HepG2 (cell line): ENCODE measurements at regions not wholly inside any gene's neighbourhood (a gene's known extent, or its start where the extent isn't known, plus 50 kb on each side); places are given as distances from the start of the nearest gene placed in this dataset.
A peak's percentile ranks its signal among the peaks of the same experiment; 100 is the strongest.

Experiments used
- AKNA ChIP-seq: sonication (generic); formaldehyde crosslinking; IDR thresholded peaks from 2 replicates; pipeline ENCODE4 v1.4.0; 2020; ENCODE audit warnings: missing genetic modification reagents, borderline replicate concordance
- ELF1 ChIP-seq: sonication (generic); formaldehyde crosslinking; IDR thresholded peaks from 2 replicates; pipeline ENCODE4 v1.4.0; 2020; ENCODE audit warnings: missing genetic modification reagents
- HBP1 ChIP-seq: IDR thresholded peaks from 2 replicates; pipeline ENCODE4 v1.6.1; 2016; ENCODE audit warnings: low read depth, control low read depth
- HMGXB4 ChIP-seq, 2 experiments: sonication (generic) in 1 of 2; formaldehyde crosslinking in 1 of 2; IDR thresholded peaks; 2 replicates each; pipeline versions ENCODE4 v1.4.0 to v1.6.1; 2018 to 2020; ENCODE audit warnings: missing genetic modification reagents in 2 of 2, borderline replicate concordance in 1 of 2, low read depth in 1 of 2, mild to moderate bottlenecking in 1 of 2, missing biosample characterization in 1 of 2
- KDM6A ChIP-seq: IDR thresholded peaks from 2 replicates; pipeline ENCODE4 v1.6.1; 2016; ENCODE audit warnings: low read depth
- KLF13 ChIP-seq: sonication (generic); formaldehyde crosslinking; IDR thresholded peaks from 2 replicates; pipeline ENCODE4 v1.4.0; 2020; ENCODE audit warnings: mild to moderate bottlenecking, missing genetic modification reagents
- MAFG ChIP-seq: sonication (generic); formaldehyde crosslinking; IDR thresholded peaks from 2 replicates; pipeline ENCODE4 v1.5.1; 2020; ENCODE audit warnings: mild to moderate bottlenecking, missing genetic modification reagents
- MATR3 ChIP-seq: sonication (generic); formaldehyde crosslinking; IDR thresholded peaks from 2 replicates; pipeline ENCODE4 v1.4.0; 2020; ENCODE audit warnings: missing genetic modification reagents
- MYC ChIP-seq: sonication (generic); formaldehyde crosslinking; IDR thresholded peaks from 2 replicates; pipeline ENCODE4 v1.9.0; 2021; ENCODE audit warnings: missing genetic modification reagents, borderline replicate concordance
- MZF1 ChIP-seq: sonication (generic); formaldehyde crosslinking; IDR thresholded peaks from 2 replicates; pipeline ENCODE4 v1.8.1; 2023; ENCODE audit warnings: mild to moderate bottlenecking, missing genetic modification reagents, borderline replicate concordance
- RORA ChIP-seq: sonication (generic); formaldehyde crosslinking; IDR thresholded peaks from 2 replicates; pipeline ENCODE4 v1.5.0; 2020; ENCODE audit warnings: mild to moderate bottlenecking, missing genetic modification reagents, moderate library complexity
- SRSF9 ChIP-seq: fragments of 200-400 bp; formaldehyde crosslinking; IDR thresholded peaks from 2 replicates; pipeline ENCODE4 v1.6.1; 2018; ENCODE audit warnings: borderline replicate concordance, mild to moderate bottlenecking, low read depth, low read length; ENCODE audit not compliant: insufficient read depth, poor library complexity, severe bottlenecking
- TBX3 ChIP-seq: fragments of 450-650 bp; IDR thresholded peaks from 2 replicates; pipeline ENCODE4 v1.6.1; 2017; ENCODE audit warnings: antibody characterized with exemption, mild to moderate bottlenecking, inconsistent platforms, borderline replicate concordance
- UBTF ChIP-seq: sonication (generic); formaldehyde crosslinking; IDR thresholded peaks from 2 replicates; pipeline ENCODE4 v1.4.0; 2020; ENCODE audit warnings: mild to moderate bottlenecking, missing genetic modification reagents
- YEATS2 ChIP-seq: sonication (generic); formaldehyde crosslinking; IDR thresholded peaks from 2 replicates; pipeline ENCODE4 v1.4.0; 2020; ENCODE audit warnings: missing genetic modification reagents, borderline replicate concordance
- ZFAT ChIP-seq: sonication (generic); formaldehyde crosslinking; conservative IDR thresholded peaks from 2 replicates; pipeline ENCODE4 v1.8.1; 2023; ENCODE audit warnings: missing genetic modification reagents, inconsistent platforms
- ZNF230 ChIP-seq: sonication (generic); formaldehyde crosslinking; IDR thresholded peaks from 2 replicates; pipeline ENCODE4 v1.4.0; 2020; ENCODE audit warnings: mild to moderate bottlenecking, missing genetic modification reagents
- ZNF557 ChIP-seq: sonication (generic); formaldehyde crosslinking; IDR thresholded peaks from 2 replicates; pipeline ENCODE4 v1.4.0; 2020; ENCODE audit warnings: missing genetic modification reagents

GRCh38 chr17:72338847-72339790 lies 218.3 kb downstream of the SOX9 start (continued):
- no peak for TF ChIP-seq MAFG (CRISPR knock-in tag)
- TF ChIP-seq YEATS2 (CRISPR knock-in tag): no peak
- peak; percentile 37 for TF ChIP-seq UBTF
- TF ChIP-seq SRSF9: no peak
- TF ChIP-seq HBP1 (CRISPR knock-in tag): no peak
- TF ChIP-seq ZNF557: no peak
- peak; percentile 46; the same call in 1 of the 2 replicates for TF ChIP-seq ELF1 (CRISPR knock-in tag)
- TF ChIP-seq ZNF230 (CRISPR knock-in tag): no peak
- no peak for TF ChIP-seq AKNA
- no peak for TF ChIP-seq ZFAT (CRISPR knock-in tag)
- peak; percentile 22; the same call in 1 of the 2 replicates for TF ChIP-seq MZF1 (CRISPR knock-in tag)
- no peak for TF ChIP-seq TBX3
- 0 out of 2 replicates have a peak, but pooled peaks have one; percentile 11 for TF ChIP-seq KDM6A
- TF ChIP-seq KLF13 (CRISPR knock-in tag): no peak
- no peak; the same call in 1 of the 2 replicates for TF ChIP-seq MYC
- TF ChIP-seq RORA (CRISPR knock-in tag): no peak
- no peak for TF ChIP-seq MATR3 (CRISPR knock-in tag)
- TF ChIP-seq HMGXB4 (CRISPR knock-in tag; IDR thresholded peaks at IDR 0.05; ENCODE audit: borderline replicate concordance in 1 of 2, low read depth in 1 of 2): peak in 1 of 2 experiments; percentile 45; a peak in 2 of 4 replicates
